HG02588 (cell line): ENCODE measurements at regions not wholly inside any gene's neighbourhood (a gene's known extent, or its start where the extent isn't known, plus 50 kb on each side); places are given as distances from the start of the nearest gene placed in this dataset.

Experiments used
- ATAC-seq: cut with Tn5 transposase; IDR thresholded peaks from one replicate; pipeline ENCODE4 v1.9.1; 2021; ENCODE audit warnings: mild to moderate bottlenecking, moderate library complexity; ENCODE audit not compliant: unreplicated experiment

GRCh38 chr9:80072451-80072850 is 500.7 kb downstream of the TLE4 start:
- no peak for ATAC-seq

- ATAC-seq = no peak
Observed at GRCh38 chr9:80070071-80070742, 498.4 kb downstream of the TLE4 start.

- no peak for ATAC-seq
Observed at GRCh38 chr9:80066931-80067330, 495.2 kb downstream of the TLE4 start.

- no peak for ATAC-seq
Observed at GRCh38 chr9:80062567-80062966, 490.8 kb downstream of the TLE4 start.

GRCh38 chr9:80061940-80062339 is 490.2 kb downstream of the TLE4 start:
- ATAC-seq = no peak

GRCh38 chr9:80061096-80061495 is 489.3 kb downstream of the TLE4 start:
- no peak for ATAC-seq

GRCh38 chr9:80059979-80060378 is 488.2 kb downstream of the TLE4 start:
- no peak for ATAC-seq

- ATAC-seq = no peak
Observed at GRCh38 chr9:80059191-80059590, 487.4 kb downstream of the TLE4 start.

GRCh38 chr9:80052830-80053229 is 481.1 kb downstream of the TLE4 start:
- ATAC-seq = no peak

- no peak for ATAC-seq
Observed at GRCh38 chr9:80049096-80049782, 477.5 kb downstream of the TLE4 start.

GRCh38 chr9:80046481-80046880 is 474.7 kb downstream of the TLE4 start:
- no peak for ATAC-seq

GRCh38 chr9:80041821-80042220 is 470.1 kb downstream of the TLE4 start:
- ATAC-seq = no peak

- no peak for ATAC-seq
Observed at GRCh38 chr9:80040457-80040856, 468.7 kb downstream of the TLE4 start.

- no peak for ATAC-seq
Observed at GRCh38 chr9:80030801-80031200, 459.0 kb downstream of the TLE4 start.

GRCh38 chr9:80028501-80028900 is 456.7 kb downstream of the TLE4 start:
- ATAC-seq = no peak

- no peak for ATAC-seq
Observed at GRCh38 chr9:80025796-80026520, 454.2 kb downstream of the TLE4 start.

- ATAC-seq = no peak
Observed at GRCh38 chr9:80025131-80025530, 453.4 kb downstream of the TLE4 start.

- no peak for ATAC-seq
Observed at GRCh38 chr9:80020530-80020929, 448.8 kb downstream of the TLE4 start.

GRCh38 chr9:80020056-80020455 is 448.3 kb downstream of the TLE4 start:
- ATAC-seq = no peak

GRCh38 chr9:80013891-80014290 is 442.1 kb downstream of the TLE4 start:
- no peak for ATAC-seq

GRCh38 chr9:80012557-80013330 is 441.0 kb downstream of the TLE4 start:
- ATAC-seq = no peak
